SK-N-SH (cell line): ENCODE measurements at regions not wholly inside any gene's neighbourhood (a gene's known extent, or its start where the extent isn't known, plus 50 kb on each side); places are given as distances from the start of the nearest gene placed in this dataset.

ENCODE experiments used
- CTCF ChIA-PET: fragments of 300-600, 350-600 bp; formaldehyde crosslinking; extraction: SDS; loops from one replicate; lab custom pipeline; 2021; lab: Yijun Ruan, JAX
- POLR2A ChIA-PET: fragments of 350-600 bp; sonication (Branson Sonifier 250); formaldehyde crosslinking; extraction: SDS; loops from one replicate; lab custom pipeline; 2020; ENCODE audit warnings: antibody characterized with exemption, inconsistent platforms; lab: Yijun Ruan, JAX
- DNase-seq: peaks from one replicate; pipeline ENCODE4 v3.0.0; 2012
- H2AFZ ChIP-seq: fragments of 200-600 bp; sonication (generic); 2 replicates; pipeline ENCODE4 v1.8.1; 2016; ENCODE audit warnings: antibody characterized with exemption, mild to moderate bottlenecking, low read depth
- H3F3A ChIP-seq: fragments of 200-600 bp; sonication (generic); replicated peaks from 2 replicates; pipeline ENCODE3; 2016; ENCODE audit warnings: antibody characterized with exemption, mild to moderate bottlenecking; ENCODE audit not compliant: insufficient read depth
- H3K27ac ChIP-seq, 2 experiments: fragments of 200-500 bp in 1 of 2; fragments of 200-600 bp in 1 of 2; sonication (Bioruptor generic) in 1 of 2; sonication (generic), shearing (Covaris generic) in 1 of 2; 2 replicates each; pipeline versions ENCODE4 v1.5.1 to v1.6.1; 2014 to 2016; ENCODE audit warnings: low read depth in 2 of 2, inconsistent platforms in 1 of 2, low read length in 1 of 2, mild to moderate bottlenecking in 1 of 2, mixed read lengths in 1 of 2
- H3K27me3 ChIP-seq: fragments of 200-600 bp; sonication (generic), shearing (Covaris generic); 2 replicates; pipeline ENCODE4 v1.6.1; 2016; ENCODE audit warnings: mixed run types; ENCODE audit not compliant: insufficient read depth
- H3K36me3 ChIP-seq, 2 experiments: fragments of 200-500 bp in 1 of 2; fragments of 200-600 bp in 1 of 2; sonication (Bioruptor generic) in 1 of 2; sonication (generic) in 1 of 2; replicated peaks in 1 of 2; 2 replicates each; pipeline versions ENCODE3 to v1.5.1; 2014 to 2016; ENCODE audit warnings: low read length in 1 of 2, mild to moderate bottlenecking in 1 of 2; ENCODE audit not compliant: insufficient read depth in 2 of 2, control insufficient read depth in 1 of 2
- H3K4me1 ChIP-seq, 2 experiments: fragments of 200-500 bp in 1 of 2; fragments of 200-600 bp in 1 of 2; sonication (Bioruptor generic) in 1 of 2; sonication (generic), shearing (Covaris generic) in 1 of 2; 2 replicates each; pipeline versions ENCODE4 v1.5.1 to v1.6.1; 2014 to 2016; ENCODE audit warnings: low read depth in 1 of 2, low read length in 1 of 2, mixed run types in 1 of 2; ENCODE audit not compliant: insufficient read depth in 2 of 2, control insufficient read depth in 1 of 2
- H3K4me2 ChIP-seq: fragments of 200-600 bp; sonication (generic), shearing (Covaris generic); 2 replicates; pipeline ENCODE4 v1.6.1; 2017; ENCODE audit warnings: mixed run types
- H3K4me3 ChIP-seq, 2 experiments: fragments of 200-500 bp in 1 of 2; fragments of 200-600 bp in 1 of 2; sonication (Bioruptor generic) in 1 of 2; sonication (generic), shearing (Covaris generic) in 1 of 2; 2 replicates each; pipeline versions ENCODE4 v1.5.1 to v1.8.1; 2014 to 2016; ENCODE audit warnings: low read depth in 2 of 2, inconsistent platforms in 1 of 2, low read length in 1 of 2, mild to moderate bottlenecking in 1 of 2, mixed read lengths in 1 of 2, moderate library complexity in 1 of 2
- H3K79me2 ChIP-seq: fragments of 200-600 bp; sonication (generic); 2 replicates; pipeline ENCODE4 v1.8.1; 2017; ENCODE audit warnings: mild to moderate bottlenecking; ENCODE audit not compliant: insufficient read depth
- H3K9ac ChIP-seq: fragments of 200-600 bp; sonication (generic); 2 replicates; pipeline ENCODE4 v1.6.1; 2017; ENCODE audit warnings: mixed run types
- H3K9me2 ChIP-seq: fragments of 200-600 bp; sonication (generic); 2 replicates; pipeline ENCODE4 v1.6.1; 2017; ENCODE audit warnings: mixed run types
- H3K9me3 ChIP-seq: fragments of 200-600 bp; sonication (generic); 2 replicates; pipeline ENCODE4 v1.6.1; 2017; ENCODE audit warnings: mixed run types, mild to moderate bottlenecking, moderate library complexity
- H4K20me1 ChIP-seq: fragments of 200-600 bp; sonication (generic); 2 replicates; pipeline ENCODE4 v1.6.1; 2017; ENCODE audit warnings: mild to moderate bottlenecking, mixed run types; ENCODE audit not compliant: insufficient read depth
- CHD2 ChIP-seq: fragments of 150-350 bp; IDR thresholded peaks from 2 replicates; pipeline ENCODE4 v1.6.1; 2018; ENCODE audit warnings: low read length; ENCODE audit not compliant: partially characterized antibody
- ELF1 ChIP-seq: IDR thresholded peaks from 2 replicates; pipeline ENCODE4 v1.4.0; 2012
- EP300 ChIP-seq, 2 experiments: IDR thresholded peaks; 2 replicates each; pipeline versions ENCODE4 v1.4.0 to v1.6.1; 2012; ENCODE audit warnings: borderline replicate concordance in 1 of 2, low read depth in 1 of 2, low read length in 1 of 2
- EZH2phosphoT487 ChIP-seq: fragments of 200-600 bp; sonication (generic); IDR thresholded peaks from 2 replicates; pipeline ENCODE4 v1.6.1; 2017; ENCODE audit warnings: low read depth, mixed run types, mild to moderate bottlenecking, antibody characterized with exemption, moderate library complexity, borderline replicate concordance
- FOXJ3 ChIP-seq: sonication (generic); formaldehyde crosslinking; IDR thresholded peaks from 2 replicates; pipeline ENCODE4 v1.5.1; 2020; ENCODE audit warnings: mild to moderate bottlenecking, missing genetic modification reagents
- GABPA ChIP-seq: IDR thresholded peaks from 2 replicates; pipeline ENCODE4 v1.4.0; 2012; ENCODE audit warnings: low read depth, mild to moderate bottlenecking
- GATA2 ChIP-seq: sonication (generic); formaldehyde crosslinking; IDR thresholded peaks from 2 replicates; pipeline ENCODE4 v1.5.0; 2020; ENCODE audit warnings: mild to moderate bottlenecking, missing genetic modification reagents
- JUND ChIP-seq: IDR thresholded peaks from 2 replicates; pipeline ENCODE4 v1.4.0; 2012
- MEF2A ChIP-seq: IDR thresholded peaks from 2 replicates; pipeline ENCODE4 v1.4.0; 2012; ENCODE audit warnings: low read depth, borderline replicate concordance
- NFIC ChIP-seq: IDR thresholded peaks from 2 replicates; pipeline ENCODE4 v1.4.0; 2012; ENCODE audit warnings: borderline replicate concordance
- RAD21 ChIP-seq: IDR thresholded peaks from 2 replicates; pipeline ENCODE4 v1.6.1; 2012; ENCODE audit warnings: mild to moderate bottlenecking, low read length
- RFX5 ChIP-seq: IDR thresholded peaks from 2 replicates; pipeline ENCODE4 v1.6.1; 2012; ENCODE audit warnings: mild to moderate bottlenecking, improper control_type of control experiment, low read length
- RXRA ChIP-seq: IDR thresholded peaks from 2 replicates; pipeline ENCODE4 v1.4.0; 2012; ENCODE audit warnings: low read depth, mild to moderate bottlenecking, borderline replicate concordance
- SMC3 ChIP-seq: IDR thresholded peaks from 2 replicates; pipeline ENCODE4 v1.6.1; 2012; ENCODE audit warnings: low read depth, low read length, improper control_type of control experiment
- TAF1 ChIP-seq: IDR thresholded peaks from 2 replicates; pipeline ENCODE4 v1.6.1; 2012; ENCODE audit warnings: low read depth, mild to moderate bottlenecking, low read length, moderate library complexity, borderline replicate concordance
- TEAD4 ChIP-seq: IDR thresholded peaks from 2 replicates; pipeline ENCODE4 v1.4.0; 2012; ENCODE audit warnings: mild to moderate bottlenecking, borderline replicate concordance; ENCODE audit not compliant: insufficient read depth
- WGBS: methylation state at CpG from one replicate; pipeline ENCODE4 v1.1.6; 2017; ENCODE audit warnings: low lambda C conversion rate; 5-methylcytosine and 5-hydroxymethylcytosine counted together
- TF ChIP-seq, protein P1 (sequence below): fragments of 150-350 bp; IDR thresholded peaks from 2 replicates; pipeline ENCODE4 v1.6.1; 2016; ENCODE audit warnings: mild to moderate bottlenecking, low read depth, low read length
- TF ChIP-seq, protein P2 (sequence below): IDR thresholded peaks from 2 replicates; pipeline ENCODE4 v1.4.0; 2012; ENCODE audit warnings: low read depth
- TF ChIP-seq, protein P3 (sequence below): IDR thresholded peaks from 2 replicates; pipeline ENCODE4 v1.4.0; 2012; ENCODE audit warnings: low read depth, borderline replicate concordance
- TF ChIP-seq, protein P4 (sequence below): IDR thresholded peaks from 2 replicates; pipeline ENCODE4 v1.4.0; 2012; ENCODE audit warnings: low read depth, borderline replicate concordance
- TF ChIP-seq, protein P5 (sequence below): fragments of 200-600 bp; sonication (generic); IDR thresholded peaks from 2 replicates; pipeline ENCODE4 v1.6.1; 2017; ENCODE audit warnings: antibody characterized with exemption, mild to moderate bottlenecking, moderate library complexity
- TF ChIP-seq, protein P6 (sequence below): IDR thresholded peaks from 2 replicates; pipeline ENCODE4 v1.6.1; 2012; ENCODE audit warnings: mild to moderate bottlenecking, low read depth, low read length, moderate library complexity

DNA sequence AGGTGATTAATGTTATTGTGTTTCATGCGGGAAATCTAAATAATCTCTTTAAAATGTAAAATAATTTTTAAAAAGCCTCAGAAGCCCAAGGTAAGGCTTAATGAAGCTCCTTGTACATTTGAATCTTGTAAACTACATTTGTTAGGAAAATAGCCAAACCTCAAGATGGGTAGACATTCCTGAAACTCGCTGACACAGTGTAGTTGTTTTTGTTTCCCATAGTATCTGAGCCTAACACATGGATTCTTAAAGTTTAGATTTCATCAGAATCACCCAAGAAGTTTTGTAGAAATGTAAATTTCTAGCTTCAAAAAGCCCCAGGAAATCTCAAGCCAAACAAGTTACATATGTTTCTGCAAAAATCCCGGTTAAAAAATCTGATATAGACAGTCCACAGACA is 1221.1 kb upstream of the ACVR2A start (continued):
- TF ChIP-seq, protein P1, sequence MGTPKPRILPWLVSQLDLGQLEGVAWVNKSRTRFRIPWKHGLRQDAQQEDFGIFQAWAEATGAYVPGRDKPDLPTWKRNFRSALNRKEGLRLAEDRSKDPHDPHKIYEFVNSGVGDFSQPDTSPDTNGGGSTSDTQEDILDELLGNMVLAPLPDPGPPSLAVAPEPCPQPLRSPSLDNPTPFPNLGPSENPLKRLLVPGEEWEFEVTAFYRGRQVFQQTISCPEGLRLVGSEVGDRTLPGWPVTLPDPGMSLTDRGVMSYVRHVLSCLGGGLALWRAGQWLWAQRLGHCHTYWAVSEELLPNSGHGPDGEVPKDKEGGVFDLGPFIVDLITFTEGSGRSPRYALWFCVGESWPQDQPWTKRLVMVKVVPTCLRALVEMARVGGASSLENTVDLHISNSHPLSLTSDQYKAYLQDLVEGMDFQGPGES = no peak
- no peak for TF ChIP-seq NFIC

DNA sequence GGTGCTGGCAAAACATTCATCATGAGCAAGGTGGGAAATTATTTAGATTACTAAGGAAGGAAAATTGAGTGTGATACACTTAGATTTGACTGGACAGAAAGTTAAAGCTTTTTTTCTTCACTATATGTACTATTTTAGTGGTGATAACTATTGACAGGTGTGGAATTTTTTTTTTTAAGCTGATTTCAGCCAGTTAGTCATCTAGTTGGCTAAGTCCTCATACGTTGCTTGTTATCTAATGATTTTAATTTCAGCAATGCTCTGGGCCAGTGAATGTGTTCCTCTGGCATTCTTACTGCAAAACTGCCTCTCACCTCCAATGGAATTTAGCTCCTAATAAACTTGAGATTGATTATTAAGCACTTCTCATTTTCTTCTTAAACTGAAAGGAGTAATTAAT is 1223.2 kb upstream of the ACVR2A start:
- no peaks in the 10 kb centered on the region for H3K27me3 ChIP-seq
- CTCF ChIA-PET = no interaction called here
- POLR2A ChIA-PET = no interaction called here

More for the DNA sequence above, 1223.2 kb upstream of the ACVR2A start:
- no peak overlapping the region for H3K4me3 ChIP-seq
- H3K4me2 ChIP-seq = no peak overlapping the region
- no peaks in the 10 kb centered on the region for H3K9me3 ChIP-seq
- DNase-seq = no peak
- no peaks in the 10 kb centered on the region for H3K9me2 ChIP-seq
- H3K36me3 ChIP-seq = no peaks in the 10 kb centered on the region
- no peaks in the 10 kb centered on the region for H3K79me2 ChIP-seq
- no peak overlapping the region for H3K27ac ChIP-seq
- H3F3A ChIP-seq = no peaks in the 10 kb centered on the region
- H2AFZ ChIP-seq = no peak overlapping the region
- no peaks in the 10 kb centered on the region for H4K20me1 ChIP-seq
- 4% methylated on average over 1 of the region's 1 CpG for WGBS
- H3K4me1 ChIP-seq = no peaks in the 10 kb centered on the region; a peak in 1 of 4 replicates
- H3K9ac ChIP-seq = no peak overlapping the region
- TF ChIP-seq JUND (no peak), RAD21 (no peak), ELF1 (no peak), MEF2A (no peak), RXRA (no peak), EP300 (IDR thresholded peaks at IDR 0.05; ENCODE audit: borderline replicate concordance in 1 of 2, low read depth in 1 of 2, low read length in 1 of 2) (no peak), GATA2 (CRISPR knock-in tag) (no peak), TEAD4 (no peak), GABPA (no peak), FOXJ3 (CRISPR knock-in tag) (no peak), SMC3 (no peak), TAF1 (no peak), CHD2 (no peak), RFX5 (no peak), EZH2phosphoT487 (no peak)
- TF ChIP-seq, protein P2, sequence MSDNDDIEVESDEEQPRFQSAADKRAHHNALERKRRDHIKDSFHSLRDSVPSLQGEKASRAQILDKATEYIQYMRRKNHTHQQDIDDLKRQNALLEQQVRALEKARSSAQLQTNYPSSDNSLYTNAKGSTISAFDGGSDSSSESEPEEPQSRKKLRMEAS = no peak
- TF ChIP-seq, protein P3, sequence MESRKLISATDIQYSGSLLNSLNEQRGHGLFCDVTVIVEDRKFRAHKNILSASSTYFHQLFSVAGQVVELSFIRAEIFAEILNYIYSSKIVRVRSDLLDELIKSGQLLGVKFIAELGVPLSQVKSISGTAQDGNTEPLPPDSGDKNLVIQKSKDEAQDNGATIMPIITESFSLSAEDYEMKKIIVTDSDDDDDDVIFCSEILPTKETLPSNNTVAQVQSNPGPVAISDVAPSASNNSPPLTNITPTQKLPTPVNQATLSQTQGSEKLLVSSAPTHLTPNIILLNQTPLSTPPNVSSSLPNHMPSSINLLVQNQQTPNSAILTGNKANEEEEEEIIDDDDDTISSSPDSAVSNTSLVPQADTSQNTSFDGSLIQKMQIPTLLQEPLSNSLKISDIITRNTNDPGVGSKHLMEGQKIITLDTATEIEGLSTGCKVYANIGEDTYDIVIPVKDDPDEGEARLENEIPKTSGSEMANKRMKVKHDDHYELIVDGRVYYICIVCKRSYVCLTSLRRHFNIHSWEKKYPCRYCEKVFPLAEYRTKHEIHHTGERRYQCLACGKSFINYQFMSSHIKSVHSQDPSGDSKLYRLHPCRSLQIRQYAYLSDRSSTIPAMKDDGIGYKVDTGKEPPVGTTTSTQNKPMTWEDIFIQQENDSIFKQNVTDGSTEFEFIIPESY = no peak
- TF ChIP-seq, protein P4, sequence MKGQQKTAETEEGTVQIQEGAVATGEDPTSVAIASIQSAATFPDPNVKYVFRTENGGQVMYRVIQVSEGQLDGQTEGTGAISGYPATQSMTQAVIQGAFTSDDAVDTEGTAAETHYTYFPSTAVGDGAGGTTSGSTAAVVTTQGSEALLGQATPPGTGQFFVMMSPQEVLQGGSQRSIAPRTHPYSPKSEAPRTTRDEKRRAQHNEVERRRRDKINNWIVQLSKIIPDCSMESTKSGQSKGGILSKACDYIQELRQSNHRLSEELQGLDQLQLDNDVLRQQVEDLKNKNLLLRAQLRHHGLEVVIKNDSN = no peak
- TF ChIP-seq, protein P5, sequence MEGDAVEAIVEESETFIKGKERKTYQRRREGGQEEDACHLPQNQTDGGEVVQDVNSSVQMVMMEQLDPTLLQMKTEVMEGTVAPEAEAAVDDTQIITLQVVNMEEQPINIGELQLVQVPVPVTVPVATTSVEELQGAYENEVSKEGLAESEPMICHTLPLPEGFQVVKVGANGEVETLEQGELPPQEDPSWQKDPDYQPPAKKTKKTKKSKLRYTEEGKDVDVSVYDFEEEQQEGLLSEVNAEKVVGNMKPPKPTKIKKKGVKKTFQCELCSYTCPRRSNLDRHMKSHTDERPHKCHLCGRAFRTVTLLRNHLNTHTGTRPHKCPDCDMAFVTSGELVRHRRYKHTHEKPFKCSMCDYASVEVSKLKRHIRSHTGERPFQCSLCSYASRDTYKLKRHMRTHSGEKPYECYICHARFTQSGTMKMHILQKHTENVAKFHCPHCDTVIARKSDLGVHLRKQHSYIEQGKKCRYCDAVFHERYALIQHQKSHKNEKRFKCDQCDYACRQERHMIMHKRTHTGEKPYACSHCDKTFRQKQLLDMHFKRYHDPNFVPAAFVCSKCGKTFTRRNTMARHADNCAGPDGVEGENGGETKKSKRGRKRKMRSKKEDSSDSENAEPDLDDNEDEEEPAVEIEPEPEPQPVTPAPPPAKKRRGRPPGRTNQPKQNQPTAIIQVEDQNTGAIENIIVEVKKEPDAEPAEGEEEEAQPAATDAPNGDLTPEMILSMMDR = no peak
- TF ChIP-seq, protein P6, sequence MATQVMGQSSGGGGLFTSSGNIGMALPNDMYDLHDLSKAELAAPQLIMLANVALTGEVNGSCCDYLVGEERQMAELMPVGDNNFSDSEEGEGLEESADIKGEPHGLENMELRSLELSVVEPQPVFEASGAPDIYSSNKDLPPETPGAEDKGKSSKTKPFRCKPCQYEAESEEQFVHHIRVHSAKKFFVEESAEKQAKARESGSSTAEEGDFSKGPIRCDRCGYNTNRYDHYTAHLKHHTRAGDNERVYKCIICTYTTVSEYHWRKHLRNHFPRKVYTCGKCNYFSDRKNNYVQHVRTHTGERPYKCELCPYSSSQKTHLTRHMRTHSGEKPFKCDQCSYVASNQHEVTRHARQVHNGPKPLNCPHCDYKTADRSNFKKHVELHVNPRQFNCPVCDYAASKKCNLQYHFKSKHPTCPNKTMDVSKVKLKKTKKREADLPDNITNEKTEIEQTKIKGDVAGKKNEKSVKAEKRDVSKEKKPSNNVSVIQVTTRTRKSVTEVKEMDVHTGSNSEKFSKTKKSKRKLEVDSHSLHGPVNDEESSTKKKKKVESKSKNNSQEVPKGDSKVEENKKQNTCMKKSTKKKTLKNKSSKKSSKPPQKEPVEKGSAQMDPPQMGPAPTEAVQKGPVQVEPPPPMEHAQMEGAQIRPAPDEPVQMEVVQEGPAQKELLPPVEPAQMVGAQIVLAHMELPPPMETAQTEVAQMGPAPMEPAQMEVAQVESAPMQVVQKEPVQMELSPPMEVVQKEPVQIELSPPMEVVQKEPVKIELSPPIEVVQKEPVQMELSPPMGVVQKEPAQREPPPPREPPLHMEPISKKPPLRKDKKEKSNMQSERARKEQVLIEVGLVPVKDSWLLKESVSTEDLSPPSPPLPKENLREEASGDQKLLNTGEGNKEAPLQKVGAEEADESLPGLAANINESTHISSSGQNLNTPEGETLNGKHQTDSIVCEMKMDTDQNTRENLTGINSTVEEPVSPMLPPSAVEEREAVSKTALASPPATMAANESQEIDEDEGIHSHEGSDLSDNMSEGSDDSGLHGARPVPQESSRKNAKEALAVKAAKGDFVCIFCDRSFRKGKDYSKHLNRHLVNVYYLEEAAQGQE = no peak
